SIG-M5 (cell line): ENCODE measurements at regions not wholly inside any gene's neighbourhood (a gene's known extent, or its start where the extent isn't known, plus 50 kb on each side); places are given as distances from the start of the nearest gene placed in this dataset.

Source experiments
- DNase-seq: peaks from one replicate; lab custom pipeline; 2025; lab: John Stamatoyannopoulos, UW

DNA sequence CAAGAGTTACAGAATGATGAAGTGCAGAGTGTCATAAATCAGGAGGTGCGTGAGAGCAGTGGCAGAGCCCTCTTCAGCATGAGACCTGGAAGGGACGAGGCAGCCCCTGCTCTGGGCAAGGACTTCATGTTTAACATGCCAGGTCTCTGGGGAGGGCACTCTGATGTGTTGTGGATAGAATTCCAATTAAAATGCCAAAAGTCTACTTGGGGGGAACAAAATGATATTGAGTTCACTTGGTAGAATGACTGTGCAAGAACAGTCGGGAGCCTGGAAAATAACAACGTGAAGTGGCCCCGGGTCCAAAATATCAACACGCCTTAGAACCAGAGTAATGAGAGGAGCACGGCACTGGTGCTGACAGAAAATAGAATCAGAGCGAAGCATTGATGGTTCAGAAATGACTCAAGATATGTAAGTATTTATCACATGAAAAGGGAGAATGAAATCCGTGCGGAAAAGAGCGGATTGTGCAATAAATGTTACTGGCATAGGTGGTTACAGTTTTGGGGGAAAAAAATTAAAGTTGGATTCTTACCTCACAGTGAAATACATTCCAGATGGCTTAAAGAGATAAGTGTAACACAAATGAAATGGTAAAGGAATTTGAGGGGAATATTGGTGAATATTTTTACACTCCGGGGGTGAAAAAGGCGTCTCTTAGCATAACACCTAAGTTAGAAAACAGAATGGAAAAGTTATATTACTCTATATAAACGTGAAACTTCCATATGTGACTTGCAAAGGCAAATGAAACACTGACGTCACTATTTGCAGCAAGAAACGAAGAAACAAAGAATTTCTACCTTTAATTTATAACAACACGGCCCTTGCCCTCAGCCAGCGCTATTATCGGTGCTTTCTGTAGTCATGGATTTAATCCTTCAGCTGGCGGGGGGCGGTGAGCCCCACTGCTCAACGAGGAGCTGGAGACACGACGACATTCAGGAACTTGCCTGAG lies 159.4 kb upstream of the TWIST2 start:
- DNase-seq: no peak

- no peak for DNase-seq
Measured at GRCh38 chr2:238689331-238689730, 158.6 kb upstream of the TWIST2 start.

DNA sequence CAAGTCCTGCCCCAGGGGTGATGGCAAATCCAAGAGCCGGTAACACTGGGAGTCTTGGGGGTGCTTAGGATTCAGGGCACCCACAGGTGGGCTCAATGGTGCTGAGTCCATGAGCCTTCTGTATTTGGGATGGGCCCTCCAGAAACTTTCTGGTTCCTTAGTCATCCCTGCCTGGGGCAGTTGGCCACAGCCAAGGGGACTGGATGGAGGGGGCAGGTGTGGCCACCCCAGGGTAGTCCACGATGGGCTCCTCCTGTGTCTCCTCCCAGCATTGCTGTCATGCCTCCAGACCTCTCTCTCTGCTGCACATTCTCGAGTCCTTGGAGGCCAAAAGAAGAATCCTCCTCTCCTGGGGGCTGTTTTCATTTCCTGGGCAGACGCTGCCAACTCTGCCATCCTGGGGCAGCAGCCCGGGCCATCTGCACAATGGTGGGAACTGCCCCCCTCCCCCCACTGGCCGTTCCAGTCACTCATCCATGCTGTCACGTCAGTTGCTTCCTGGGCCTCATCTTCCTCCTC lies 158.0 kb upstream of the TWIST2 start:
- no peak for DNase-seq

DNA sequence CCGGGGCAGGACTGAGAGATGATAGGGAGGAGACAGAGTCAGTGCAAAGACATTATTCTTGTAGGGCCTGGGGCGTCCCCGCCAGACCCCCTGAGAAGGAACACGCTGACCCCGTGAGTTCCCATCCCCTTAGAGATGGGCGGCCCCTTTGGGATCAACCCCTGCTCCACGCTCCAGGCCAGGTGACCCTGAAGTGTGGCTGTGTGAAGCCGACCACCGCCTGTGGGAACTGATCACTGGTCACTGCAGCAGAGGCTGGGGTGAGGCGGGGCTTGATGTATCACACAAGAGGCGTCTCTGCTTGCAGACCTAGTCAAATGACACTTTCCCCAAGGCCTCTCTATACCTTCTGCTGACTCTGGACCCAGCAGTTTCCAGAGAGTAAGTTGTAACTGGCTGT lies 157.4 kb upstream of the TWIST2 start:
- DNase-seq: no peak

DNA sequence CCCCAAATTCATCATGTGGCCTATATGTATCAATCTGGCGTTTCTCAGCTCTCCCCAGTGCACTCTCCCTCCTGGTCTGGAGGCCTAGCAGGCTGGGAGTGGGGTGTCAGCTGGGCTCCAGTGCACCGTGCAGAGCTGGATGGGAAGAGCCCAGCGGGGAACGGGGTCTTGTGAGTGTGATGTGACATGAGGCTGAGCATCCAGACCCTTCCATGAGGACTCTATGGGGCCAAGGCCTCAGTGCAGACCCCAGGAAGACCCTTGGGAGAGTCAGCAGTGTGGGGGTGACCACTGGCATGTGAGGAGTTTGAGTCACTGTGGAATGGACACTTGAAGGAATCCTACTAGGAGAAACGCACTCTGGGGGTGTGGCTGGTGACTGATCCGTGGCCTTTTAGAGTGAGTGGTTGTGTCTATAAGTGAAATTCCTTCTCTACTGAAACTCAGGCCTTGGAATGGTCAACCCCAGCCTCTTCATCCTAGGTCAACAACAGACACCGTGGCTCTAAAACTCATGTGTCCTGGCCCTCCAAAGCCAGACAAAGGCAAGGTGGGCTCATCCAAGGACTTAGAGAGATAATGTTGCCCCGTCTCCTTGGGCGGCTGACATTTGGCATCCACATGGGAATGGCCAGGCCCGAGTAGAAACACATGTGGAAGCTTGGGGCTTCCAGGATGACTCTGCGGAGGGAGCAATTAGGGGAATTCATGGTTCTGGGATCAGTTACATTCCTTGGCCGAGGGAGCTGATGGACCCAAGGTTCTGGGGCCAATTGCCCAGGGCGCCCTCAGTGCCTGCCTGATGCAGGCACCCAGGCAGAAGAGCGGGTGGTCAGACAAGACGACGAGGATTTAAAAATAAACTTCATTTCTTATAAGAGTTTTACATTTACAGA lies 156.0 kb upstream of the TWIST2 start:
- DNase-seq: no peak

- no peak for DNase-seq
Measured at GRCh38 chr2:238692562-238692961, 155.3 kb upstream of the TWIST2 start.

DNA sequence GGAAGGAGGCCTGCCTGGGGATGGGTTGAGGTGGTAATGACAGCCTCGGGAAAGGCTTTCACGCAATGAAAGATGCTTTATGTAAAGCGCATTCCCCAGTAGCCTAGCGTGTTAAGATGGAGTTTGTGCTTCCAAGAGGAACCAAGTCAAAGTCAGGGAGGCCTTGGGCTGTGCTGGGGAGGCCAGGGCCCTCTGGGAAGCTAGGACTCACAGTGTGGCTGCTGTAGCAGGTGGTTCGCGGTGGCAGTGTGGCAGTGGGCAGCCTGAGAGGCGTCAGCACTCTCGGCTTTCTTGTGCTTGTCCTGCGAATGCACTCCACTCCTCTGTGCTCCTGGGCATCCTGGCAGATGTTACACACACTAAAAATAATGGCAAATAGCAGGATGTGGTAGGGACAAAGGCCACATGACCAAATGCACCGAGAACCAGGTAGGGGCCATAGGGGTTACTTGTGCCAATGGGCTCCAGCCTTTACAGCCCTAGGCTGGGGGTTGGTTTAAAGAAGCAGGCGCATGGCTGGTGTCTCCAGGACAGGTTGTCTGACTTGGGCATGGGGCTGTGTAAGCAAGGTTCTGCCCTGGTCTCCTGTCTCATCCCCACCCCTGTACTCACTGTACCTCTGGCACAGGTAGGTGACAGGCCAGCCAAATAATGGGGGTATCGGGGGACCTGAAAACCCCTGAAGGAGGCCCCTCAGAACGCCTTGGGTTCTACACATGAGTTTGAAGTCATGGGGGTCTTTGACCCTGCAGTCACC lies 154.4 kb upstream of the TWIST2 start:
- DNase-seq: no peak

DNA sequence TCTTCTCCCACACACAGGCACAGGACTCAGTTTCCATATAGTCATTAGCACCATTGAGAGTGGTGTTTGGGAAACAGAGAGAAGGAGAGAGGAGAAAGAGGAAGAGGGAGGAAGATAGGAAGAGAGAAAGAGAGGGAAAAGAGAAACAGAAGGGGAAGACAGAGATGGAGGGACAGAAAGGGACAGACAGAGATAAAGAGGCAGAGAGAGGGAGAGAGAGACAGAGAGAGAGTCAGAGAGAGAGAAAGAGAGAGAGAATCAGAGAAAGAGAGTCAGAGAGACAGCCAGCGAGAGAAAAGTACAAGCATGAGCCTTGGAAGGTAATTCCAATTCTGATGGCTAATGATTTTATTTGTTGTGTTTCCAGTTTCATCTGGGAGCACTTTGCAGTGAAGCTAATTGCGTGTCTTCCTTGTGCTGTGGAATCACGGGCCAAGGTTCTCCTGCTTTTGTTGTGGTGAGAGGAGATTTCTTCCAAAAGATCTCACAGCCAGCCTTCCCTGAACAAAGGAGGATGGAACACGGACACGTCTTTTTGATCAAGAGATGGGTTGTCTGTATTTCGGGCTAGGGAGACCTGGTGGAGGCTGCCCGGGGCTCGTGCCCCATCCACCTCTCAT lies 153.6 kb upstream of the TWIST2 start:
- DNase-seq: no peak

- DNase-seq: no peak
Measured at GRCh38 chr2:238694922-238695321, 153.0 kb upstream of the TWIST2 start.

DNA sequence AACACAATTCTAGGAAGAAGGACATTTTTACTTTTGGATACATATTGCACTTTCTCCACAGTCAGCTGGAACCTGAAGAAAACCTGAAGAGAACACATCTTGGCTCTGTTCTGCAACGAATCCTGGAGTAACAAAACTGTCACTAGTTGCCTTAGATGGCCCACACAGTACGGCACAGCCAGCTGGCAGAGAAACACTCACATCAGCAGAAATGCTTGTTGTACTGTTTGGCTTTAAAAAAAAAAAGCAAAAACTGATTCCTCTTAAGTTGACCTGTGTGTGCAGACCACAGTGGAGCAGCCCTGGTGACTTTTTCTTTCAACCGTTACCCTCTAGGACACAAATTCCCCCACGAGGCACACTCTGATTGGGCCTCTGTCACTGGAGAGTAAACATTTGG lies 152.3 kb upstream of the TWIST2 start:
- no peak for DNase-seq

DNA sequence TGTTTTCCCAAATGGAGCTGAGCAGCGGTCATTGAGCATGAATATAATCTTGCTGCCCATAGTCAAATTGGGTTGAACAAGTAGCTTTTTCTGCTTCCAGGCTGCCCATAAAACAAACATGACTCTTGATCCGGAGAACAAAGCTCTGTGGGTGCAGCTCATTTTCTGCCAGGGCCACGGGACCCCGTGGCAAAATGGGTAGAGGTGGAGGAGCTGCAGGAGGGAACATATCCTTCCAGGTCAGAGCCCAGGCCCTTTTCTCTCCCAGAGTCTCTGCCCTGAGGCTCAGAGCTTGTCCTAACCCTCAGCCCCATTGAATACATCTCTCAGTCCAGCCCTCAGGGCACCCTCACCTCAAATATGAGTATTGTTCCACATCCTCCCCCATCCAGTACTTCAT lies 151.6 kb upstream of the TWIST2 start:
- no peak for DNase-seq

- DNase-seq: no peak
Measured at GRCh38 chr2:238696786-238697185, 151.1 kb upstream of the TWIST2 start.

DNA sequence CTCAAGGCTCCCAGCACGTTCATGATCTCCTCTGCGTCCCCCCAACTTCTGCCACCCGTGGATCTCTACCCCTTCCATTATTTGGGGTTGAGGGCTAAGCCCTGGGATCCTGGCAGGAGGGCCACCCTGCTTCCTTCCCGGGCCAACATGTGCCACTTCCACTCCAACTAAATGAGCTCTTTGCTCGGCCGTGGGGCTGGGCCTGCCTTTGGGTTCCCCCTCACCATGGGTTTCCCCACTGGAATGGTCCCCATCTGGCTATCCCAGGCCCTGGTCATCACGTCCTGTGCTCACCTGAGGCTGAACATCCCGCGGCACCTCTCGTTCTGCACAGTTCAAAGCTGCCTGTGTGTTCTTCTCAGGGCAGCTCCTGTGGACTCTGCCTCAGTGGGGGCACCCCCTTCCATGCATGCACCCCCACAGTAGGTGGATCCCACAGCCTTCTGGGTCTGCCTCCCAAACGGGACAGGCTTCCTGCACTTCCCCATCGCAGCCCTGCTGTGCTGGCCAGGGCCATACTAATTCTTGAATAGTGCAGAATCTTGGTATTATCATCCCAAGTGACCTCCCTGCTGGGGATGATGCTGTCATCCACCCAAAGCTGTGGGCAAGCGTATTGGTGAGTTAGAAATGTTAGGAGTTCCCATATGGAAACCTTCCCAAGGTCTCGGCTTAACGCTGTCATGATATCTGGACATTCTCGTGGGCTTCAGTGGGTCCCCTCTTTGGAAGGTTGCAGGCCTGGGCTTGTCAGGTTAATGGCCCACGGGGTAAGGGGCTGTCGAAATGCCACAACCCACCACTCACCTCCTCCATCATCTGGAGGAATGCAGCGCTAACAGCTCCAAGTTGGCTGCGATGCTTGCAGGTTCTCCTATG lies 150.5 kb upstream of the TWIST2 start:
- DNase-seq: no peak

GRCh38 chr2:238698072-238698352 lies 149.9 kb upstream of the TWIST2 start:
- no peak for DNase-seq

GRCh38 chr2:238698451-238699306 lies 149.2 kb upstream of the TWIST2 start:
- no peak for DNase-seq

DNA sequence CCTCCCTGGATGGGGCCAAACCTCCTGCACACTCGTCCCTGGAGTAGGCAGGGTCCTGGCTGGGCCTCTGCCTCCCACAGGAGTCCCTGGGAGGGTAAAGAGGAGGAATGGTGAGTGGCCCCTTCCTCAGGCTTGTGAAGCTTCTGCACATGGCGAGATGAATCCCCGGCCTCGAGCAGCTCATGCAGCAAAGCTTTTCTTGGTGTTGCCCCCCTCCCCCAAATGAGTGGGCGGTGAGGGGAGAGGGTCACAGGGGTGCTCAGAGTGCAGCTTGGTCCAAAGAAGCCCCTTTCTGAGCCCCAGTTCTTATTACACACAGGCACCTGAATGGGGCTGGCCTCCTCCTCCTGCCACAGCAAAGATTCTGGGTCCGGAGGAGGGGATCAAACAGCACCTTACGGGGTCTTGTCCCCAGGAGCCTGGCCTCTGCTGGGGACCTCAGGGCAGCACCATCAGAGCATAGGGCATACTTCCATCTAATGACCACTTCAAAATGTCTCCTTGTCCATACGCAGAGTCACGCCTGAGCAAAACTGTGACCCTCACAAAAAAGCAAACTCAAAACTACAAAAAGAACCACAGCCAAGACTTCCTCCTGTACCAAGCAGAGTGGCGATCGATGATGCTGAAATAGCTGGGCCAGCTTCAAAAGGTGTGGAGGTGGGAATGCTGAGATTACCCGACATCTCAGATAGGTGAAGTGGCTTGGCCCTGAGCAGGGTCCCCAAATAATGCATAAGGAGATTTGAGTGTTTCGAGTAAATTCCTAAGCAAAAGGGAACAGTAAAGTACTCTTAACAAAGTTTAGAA lies 148.4 kb upstream of the TWIST2 start:
- no peak for DNase-seq

GRCh38 chr2:238700117-238700457 lies 147.8 kb upstream of the TWIST2 start:
- no peak for DNase-seq

DNA sequence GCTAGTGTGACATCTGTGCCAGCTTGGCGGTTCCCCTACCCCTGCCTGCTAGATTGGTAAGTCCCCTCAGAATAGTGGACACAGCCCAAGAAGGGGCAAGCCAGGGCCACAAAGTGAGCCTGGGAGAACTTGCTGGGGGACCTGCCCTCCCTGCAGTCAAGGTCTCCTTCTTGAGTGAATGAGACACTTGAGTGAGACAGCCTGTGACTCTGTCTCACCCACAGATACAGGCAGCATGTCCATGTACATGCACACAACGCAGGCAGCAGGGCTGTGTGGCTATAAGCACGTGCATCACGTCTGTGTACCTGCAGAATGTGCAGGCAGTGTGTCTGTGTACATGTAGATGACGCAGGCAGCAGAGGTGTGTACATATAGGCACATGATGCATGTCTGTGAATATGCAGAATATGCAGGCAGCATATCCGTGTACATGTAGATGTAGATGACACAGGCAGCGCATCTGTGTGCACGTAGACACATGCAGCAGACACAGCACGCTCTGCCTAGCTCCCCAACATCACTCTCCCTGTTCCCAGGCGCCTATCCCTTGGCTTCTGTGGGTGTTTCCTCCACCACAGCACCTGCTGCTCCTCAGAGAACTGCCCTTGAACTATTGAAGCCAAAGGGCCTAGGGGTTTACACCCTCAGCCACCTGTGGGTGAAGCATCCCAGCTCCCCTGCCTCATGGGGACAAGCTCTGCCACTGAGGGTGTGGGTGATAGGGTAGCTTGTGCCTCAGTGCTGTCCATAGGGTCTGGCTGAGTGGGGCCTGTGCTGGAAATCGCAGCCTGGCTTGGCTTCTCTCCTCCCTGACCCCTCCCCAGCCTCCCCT lies 147.2 kb upstream of the TWIST2 start:
- DNase-seq: no peak
